Thyroid gland (tissue), 4 donors: ENCODE measurements at regions not wholly inside any gene's neighbourhood (a gene's known extent, or its start where the extent isn't known, plus 50 kb on each side); places are given as distances from the start of the nearest gene placed in this dataset. TPM values are rescaled to one million over a fixed set of nuclear protein-coding genes. Genes with fewer than 3 reads are reported as not detected.

Experiments used
- DNase-seq, 2 donors: peaks; one replicate each; pipeline ENCODE4 v3.0.0-alpha.2; 2019
- H3K27ac ChIP-seq, 3 donors: fragments of 200-600 bp; sonication (generic); 1 replicate in 2 of 3; 2 replicates in 1 of 3; pipeline ENCODE4 v1.5.1; 2016 to 2019; ENCODE audit warnings: mild to moderate bottlenecking in 1 of 3, moderate library complexity in 1 of 3
- H3K27me3 ChIP-seq: fragments of 200-600 bp; sonication (generic); one replicate; pipeline ENCODE4 v1.5.1; 2019
- H3K36me3 ChIP-seq, 2 donors: fragments of 200-600 bp; sonication (generic); one replicate each; pipeline ENCODE4 v1.5.1; 2016 to 2019
- H3K4me1 ChIP-seq, 2 donors: fragments of 200-600 bp; sonication (generic); one replicate each; pipeline ENCODE4 v1.5.1; 2017 to 2019
- H3K4me3 ChIP-seq, 3 donors: fragments of 200-600 bp; sonication (generic); replicated peaks in 1 of 3; 1 replicate in 2 of 3; 2 replicates in 1 of 3; pipeline ENCODE4 v1.5.1; 2016; ENCODE audit warnings: mild to moderate bottlenecking in 1 of 3
- H3K9me3 ChIP-seq: fragments of 200-600 bp; sonication (generic); one replicate; pipeline ENCODE4 v1.5.1; 2017
- POLR2A ChIP-seq, 2 donors: fragments of 450-650 bp; IDR thresholded peaks; one replicate each; pipeline ENCODE4 v1.6.1; 2017; ENCODE audit warnings: antibody characterized with exemption in 2 of 2, mild to moderate bottlenecking in 2 of 2, moderate library complexity in 1 of 2
- WGBS, 2 donors: methylation state at CpG; one replicate each; pipeline ENCODE4 v1.1.5; 2017; 5-methylcytosine and 5-hydroxymethylcytosine counted together
- intact Hi-C: fragments of 100-400 bp; cut with DNase I; formaldehyde crosslinking; loops from one replicate; pipeline ENCODE4 v1.15.1; 2023
- microRNA-seq: library from miRNA; unstranded; fragments of <30 nt; microRNA quantifications from one replicate; pipeline ENCODE4, GENCODE V29; 2016
- small RNA-seq: library from RNA; depleted of rRNA; stranded (forward); fragments of <200 nt; gene quantifications from one replicate; pipeline ENCODE3, GENCODE V24; 2016
- TF ChIP-seq, protein P1 (sequence below), 6 experiments: fragments of 200-600 bp in 3 of 6; fragments of 450-650 bp in 3 of 6; sonication (generic) in 3 of 6; IDR thresholded peaks; one replicate each; pipeline ENCODE4 v1.5.1; 2016 to 2019; ENCODE audit warnings: antibody characterized with exemption in 6 of 6, mild to moderate bottlenecking in 2 of 6, inconsistent platforms in 1 of 6, moderate library complexity in 1 of 6

- DNase-seq: no peak
- no peaks in the 10 kb centered on the region for H3K36me3 ChIP-seq
- H3K9me3 ChIP-seq: no peaks in the 10 kb centered on the region
- H3K27me3 ChIP-seq: no peaks in the 10 kb centered on the region
- TF ChIP-seq, protein P1, sequence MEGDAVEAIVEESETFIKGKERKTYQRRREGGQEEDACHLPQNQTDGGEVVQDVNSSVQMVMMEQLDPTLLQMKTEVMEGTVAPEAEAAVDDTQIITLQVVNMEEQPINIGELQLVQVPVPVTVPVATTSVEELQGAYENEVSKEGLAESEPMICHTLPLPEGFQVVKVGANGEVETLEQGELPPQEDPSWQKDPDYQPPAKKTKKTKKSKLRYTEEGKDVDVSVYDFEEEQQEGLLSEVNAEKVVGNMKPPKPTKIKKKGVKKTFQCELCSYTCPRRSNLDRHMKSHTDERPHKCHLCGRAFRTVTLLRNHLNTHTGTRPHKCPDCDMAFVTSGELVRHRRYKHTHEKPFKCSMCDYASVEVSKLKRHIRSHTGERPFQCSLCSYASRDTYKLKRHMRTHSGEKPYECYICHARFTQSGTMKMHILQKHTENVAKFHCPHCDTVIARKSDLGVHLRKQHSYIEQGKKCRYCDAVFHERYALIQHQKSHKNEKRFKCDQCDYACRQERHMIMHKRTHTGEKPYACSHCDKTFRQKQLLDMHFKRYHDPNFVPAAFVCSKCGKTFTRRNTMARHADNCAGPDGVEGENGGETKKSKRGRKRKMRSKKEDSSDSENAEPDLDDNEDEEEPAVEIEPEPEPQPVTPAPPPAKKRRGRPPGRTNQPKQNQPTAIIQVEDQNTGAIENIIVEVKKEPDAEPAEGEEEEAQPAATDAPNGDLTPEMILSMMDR (IDR thresholded peaks at IDR 0.05): no peak
- H3K4me1 ChIP-seq: no peaks in the 10 kb centered on the region
- intact Hi-C loops: no loop called here
- H3K4me3 ChIP-seq: no peak overlapping the region
- no peak overlapping the region for H3K27ac ChIP-seq
Observed at GRCh38 chr11:130817330-130817944, 98.8 kb downstream of the SNX19 start.

DNA sequence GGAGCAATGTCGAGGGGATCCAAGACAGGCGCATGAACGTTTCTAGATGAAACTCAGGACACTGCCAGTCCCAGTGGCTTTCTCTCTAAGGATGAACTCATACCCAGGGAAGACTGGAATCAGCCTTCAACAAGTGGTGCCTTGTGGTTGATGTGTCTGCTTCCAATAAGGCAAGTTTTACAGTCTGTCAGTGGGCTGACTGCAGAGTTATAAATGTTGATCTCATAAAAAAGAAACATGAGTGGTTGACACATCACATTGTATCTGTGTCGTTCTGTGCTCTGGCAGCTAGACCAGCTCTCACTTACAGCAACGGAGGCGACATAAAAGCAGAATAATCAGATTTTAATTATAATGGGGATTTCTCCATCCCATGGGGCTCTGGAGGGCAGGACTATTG is 96.7 kb downstream of the SNX19 start:
- H3K9me3 ChIP-seq: no peaks in the 10 kb centered on the region
- no peaks in the 10 kb centered on the region for H3K36me3 ChIP-seq
- no peaks in the 10 kb centered on the region for H3K27me3 ChIP-seq
- H3K27ac ChIP-seq: no peak overlapping the region
- no peak for TF ChIP-seq POLR2A (IDR thresholded peaks at IDR 0.05)
- DNase-seq: no peak
- WGBS, 2 donors: 76 to 78% methylated on average over 6 of the region's 6 CpGs
- intact Hi-C loops: loop anchor here (10.0 kb wide), 1 partner anchor 385 kb away; no protein-coding TSS in a partner anchor
- H3K4me3 ChIP-seq: no peak overlapping the region
- H3K4me1 ChIP-seq: no peaks in the 10 kb centered on the region

Small RNA genes lying in the stretch of these regions (microRNA-seq; reads per million reads assigned to microRNA genes)
- not detected for gene MIR8052

Small RNA genes lying in the stretch of these regions (small RNA-seq; reads per million reads assigned to genes)
- gene AP004371.1 (not detected), gene MIR8052 (not detected)
